Hematopoietic multipotent progenitor cell (in vitro differentiated cells): ENCODE measurements at regions not wholly inside any gene's neighbourhood (a gene's known extent, or its start where the extent isn't known, plus 50 kb on each side); places are given as distances from the start of the nearest gene placed in this dataset.
A peak's percentile ranks its signal among the peaks of the same experiment; 100 is the strongest.
"Not testable (repeated sequence)": the region's sequence is repeated elsewhere in the genome, so short reads cannot be mapped to it uniquely, and the experiment has no call there.

Source experiments
- DNase-seq, 3 donors: peaks; one replicate each; pipeline ENCODE4 v3.0.0-alpha.2; 2011 to 2015; ENCODE audit warnings: low read depth in 2 of 3, low spot score in 2 of 3

GRCh38 chr10:55551603-55552002, 750.6 kb upstream of the PCDH15 start:
- DNase-seq = no peak

- no peak for DNase-seq
Measured at GRCh38 chr10:55550236-55550635, 749.2 kb upstream of the PCDH15 start.

- DNase-seq = not testable (repeated sequence)
Measured at GRCh38 chr10:55537497-55537896, 736.5 kb upstream of the PCDH15 start.

- DNase-seq = no peak
Measured at GRCh38 chr10:55519264-55519663, 718.2 kb upstream of the PCDH15 start.

GRCh38 chr10:55518416-55518815, 717.4 kb upstream of the PCDH15 start:
- DNase-seq = not testable (repeated sequence)

GRCh38 chr10:55509168-55509567, 708.1 kb upstream of the PCDH15 start:
- DNase-seq = no peak

GRCh38 chr10:55500931-55501559, 700.0 kb upstream of the PCDH15 start:
- DNase-seq = peak in 2 of 3 donors; percentile 1 to 3

GRCh38 chr10:55497893-55498499, 697.0 kb upstream of the PCDH15 start:
- DNase-seq = no peak

GRCh38 chr10:55495555-55495954, 694.5 kb upstream of the PCDH15 start:
- no peak for DNase-seq

GRCh38 chr10:55491712-55492111, 690.7 kb upstream of the PCDH15 start:
- no peak for DNase-seq

GRCh38 chr10:55485827-55486226, 684.8 kb upstream of the PCDH15 start:
- DNase-seq = no peak

- no peak for DNase-seq
Measured at GRCh38 chr10:55476129-55476528, 675.1 kb upstream of the PCDH15 start.

GRCh38 chr10:55474258-55474657, 673.2 kb upstream of the PCDH15 start:
- DNase-seq = no peak

GRCh38 chr10:55470840-55471239, 669.8 kb upstream of the PCDH15 start:
- DNase-seq = no peak

GRCh38 chr10:55466806-55467504, 665.9 kb upstream of the PCDH15 start:
- DNase-seq = no peak

- DNase-seq = no peak
Measured at GRCh38 chr10:55464083-55464482, 663.1 kb upstream of the PCDH15 start.

GRCh38 chr10:55460008-55460407, 659.0 kb upstream of the PCDH15 start:
- DNase-seq = no peak

- DNase-seq = no peak
Measured at GRCh38 chr10:55449981-55450380, 649.0 kb upstream of the PCDH15 start.

GRCh38 chr10:55446441-55447002, 645.5 kb upstream of the PCDH15 start:
- DNase-seq = no peak

- DNase-seq = no peak
Measured at GRCh38 chr10:55441777-55442176, 640.7 kb upstream of the PCDH15 start.

- no peak for DNase-seq
Measured at GRCh38 chr10:55426138-55426537, 625.1 kb upstream of the PCDH15 start.

- DNase-seq = no peak
Measured at GRCh38 chr10:55410415-55410885, 609.4 kb upstream of the PCDH15 start.
